ENCODE measurements at regions not wholly inside any gene's neighbourhood (a gene's known extent, or its start where the extent isn't known, plus 50 kb on each side); places are given as distances from the start of the nearest gene placed in this dataset.

DNA sequence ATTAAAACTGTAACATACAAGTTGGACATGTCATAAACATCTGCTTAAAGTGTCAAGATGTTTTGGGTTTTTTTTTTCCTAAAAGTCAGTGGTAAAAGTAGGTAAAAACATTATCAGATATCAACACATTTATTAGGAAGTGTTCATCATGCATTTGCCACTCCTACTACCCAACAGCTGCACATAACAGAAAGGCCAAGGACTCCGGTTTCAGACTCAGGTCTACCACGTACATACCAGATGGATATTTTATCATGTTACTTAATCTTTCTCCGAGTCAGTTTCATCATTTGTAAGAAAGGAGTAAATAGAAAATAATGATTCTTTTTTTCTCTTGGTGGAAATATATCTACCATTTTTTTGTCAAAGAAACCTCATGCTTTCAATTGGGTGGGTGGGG lies 192.3 kb downstream of the UBE2E3 start:
- Mint-ChIP-seq H3K27me3 (ENCODE audit: low read depth) (no peaks in the 10 kb centered on the region), H3K4me3 (no peak overlapping the region), H3K9me3 (peaks cover 6% of the 10 kb centered on the region), H3K4me1 (ENCODE audit: low read depth) (peaks cover 44% of the 10 kb centered on the region), H3K27ac (no peak overlapping the region), H3K36me3 (ENCODE audit: low read depth) (peaks cover 7% of the 10 kb centered on the region)
- no peak for DNase-seq
- intact Hi-C loops (cut with micrococcal nuclease): no loop called here
- CTCF ChIA-PET: no interaction called here

DNA sequence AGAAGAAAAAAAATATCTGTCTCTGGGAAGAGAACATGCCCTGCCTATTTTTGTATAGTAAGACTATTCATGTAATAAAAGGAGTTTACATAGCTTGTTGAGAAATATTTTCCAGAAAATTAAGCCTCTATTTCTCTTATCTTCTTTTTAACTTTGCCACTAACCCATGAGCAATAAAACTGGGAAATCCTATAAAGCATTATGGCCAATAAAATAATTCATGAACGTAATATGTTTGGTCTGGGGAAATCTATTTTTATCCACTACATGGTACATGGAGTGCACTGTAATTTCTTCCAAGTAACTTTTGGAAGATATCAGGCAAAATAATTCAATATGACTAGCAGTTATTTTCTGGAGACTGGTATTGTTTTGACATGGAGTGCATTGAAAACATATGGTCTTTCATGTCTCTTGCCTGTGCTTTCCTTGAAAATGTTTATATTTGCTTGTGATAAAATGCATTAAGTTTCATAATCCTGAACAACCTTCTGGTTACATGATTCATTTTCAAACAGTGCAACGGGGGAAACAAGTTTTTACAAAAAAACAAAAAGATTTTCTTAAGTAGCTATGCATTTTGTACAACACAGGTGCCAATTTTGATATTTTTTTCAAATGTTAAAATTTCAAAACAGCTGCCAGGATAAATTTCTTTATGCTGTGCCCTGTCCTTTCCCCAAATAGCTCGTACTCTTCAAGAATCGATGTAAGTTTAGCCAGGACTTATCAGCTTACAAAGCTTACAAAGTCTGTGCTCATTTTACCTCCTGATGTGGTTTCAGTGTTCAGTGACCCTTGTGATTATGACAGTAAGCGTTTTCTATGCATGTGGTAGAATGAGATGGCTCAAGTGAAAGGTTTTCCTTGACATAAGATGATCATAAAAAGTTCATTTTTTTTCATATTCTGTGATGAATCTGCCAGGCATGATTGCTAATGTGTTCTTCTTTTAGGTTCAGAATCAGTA lies 194.5 kb downstream of the UBE2E3 start:
- no peak overlapping the region for H3K27ac Mint-ChIP-seq
- H3K36me3 Mint-ChIP-seq (ENCODE audit: low read depth): peaks cover 4% of the 10 kb centered on the region
- DNase-seq: no peak
- no peak overlapping the region for H3K4me3 Mint-ChIP-seq
- peaks cover 5% of the 10 kb centered on the region for H3K9me3 Mint-ChIP-seq
- intact Hi-C loops (cut with micrococcal nuclease): no loop called here
- H3K4me1 Mint-ChIP-seq (ENCODE audit: low read depth): peaks cover 58% of the 10 kb centered on the region
- CTCF ChIA-PET: no interaction called here
- no peaks in the 10 kb centered on the region for H3K27me3 Mint-ChIP-seq (ENCODE audit: low read depth)

DNA sequence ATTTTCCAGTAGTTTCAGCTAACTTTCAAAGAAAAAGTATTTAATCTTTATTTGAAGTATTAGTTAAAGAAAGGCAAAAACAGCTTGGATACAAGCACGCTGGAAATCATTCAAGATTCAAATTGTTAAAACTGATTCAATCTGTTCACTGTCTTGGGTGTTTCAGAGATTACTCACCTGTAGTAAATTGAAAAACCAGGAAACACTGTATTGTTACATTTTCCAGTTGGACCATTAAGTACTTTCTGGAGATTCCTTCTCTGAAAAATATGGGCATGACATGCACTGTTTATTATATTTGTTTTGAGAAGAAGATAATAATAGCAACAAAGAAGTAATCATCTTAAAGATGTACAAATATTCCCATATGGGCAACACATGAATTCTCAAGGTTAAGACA lies 196.1 kb downstream of the UBE2E3 start:
- no peak for DNase-seq
- H3K9me3 Mint-ChIP-seq: peaks cover 7% of the 10 kb centered on the region
- no peak overlapping the region for H3K27ac Mint-ChIP-seq
- H3K27me3 Mint-ChIP-seq (ENCODE audit: low read depth): no peaks in the 10 kb centered on the region
- CTCF ChIA-PET: interaction anchor here (1.3 kb wide), 1 partner anchor 32 kb away, joined by 5 read pairs; no protein-coding TSS in a partner anchor
- peaks cover 50% of the 10 kb centered on the region for H3K4me1 Mint-ChIP-seq (ENCODE audit: low read depth)
- intact Hi-C loops (cut with micrococcal nuclease): no loop called here
- peaks cover 5% of the 10 kb centered on the region for H3K36me3 Mint-ChIP-seq (ENCODE audit: low read depth)
- H3K4me3 Mint-ChIP-seq: no peak overlapping the region

DNA sequence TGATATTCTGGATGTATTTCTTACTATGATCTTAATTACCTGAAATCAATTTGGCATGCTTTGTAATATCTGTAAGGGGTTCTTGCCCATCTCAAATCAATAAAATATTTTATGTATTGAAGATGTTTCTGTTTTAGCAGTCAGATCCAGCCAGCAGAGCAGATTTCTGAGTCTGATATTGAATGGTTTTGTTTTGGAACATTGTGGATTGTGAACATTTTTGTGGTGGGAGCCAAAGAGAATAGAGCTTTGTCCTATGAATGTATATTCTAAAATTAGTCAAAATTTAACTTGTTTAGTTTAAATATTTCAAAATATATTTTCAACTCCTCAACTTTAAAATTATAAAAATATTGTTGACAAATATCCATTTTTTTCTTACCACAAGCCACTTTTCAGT lies 197.0 kb downstream of the UBE2E3 start:
- Mint-ChIP-seq H3K27me3 (ENCODE audit: low read depth) (no peaks in the 10 kb centered on the region), H3K36me3 (ENCODE audit: low read depth) (peaks cover 5% of the 10 kb centered on the region), H3K4me1 (ENCODE audit: low read depth) (peaks cover 50% of the 10 kb centered on the region), H3K4me3 (no peak overlapping the region), H3K9me3 (peaks cover 7% of the 10 kb centered on the region), H3K27ac (no peak overlapping the region)
- DNase-seq: no peak
- intact Hi-C loops (cut with micrococcal nuclease): no loop called here
- CTCF ChIA-PET: interaction anchor here (0.6 to 1.9 kb wide), 4 partner anchors 13 to 89 kb away, joined by 3 to 13 read pairs (median 3); no protein-coding TSS in a partner anchor

DNA sequence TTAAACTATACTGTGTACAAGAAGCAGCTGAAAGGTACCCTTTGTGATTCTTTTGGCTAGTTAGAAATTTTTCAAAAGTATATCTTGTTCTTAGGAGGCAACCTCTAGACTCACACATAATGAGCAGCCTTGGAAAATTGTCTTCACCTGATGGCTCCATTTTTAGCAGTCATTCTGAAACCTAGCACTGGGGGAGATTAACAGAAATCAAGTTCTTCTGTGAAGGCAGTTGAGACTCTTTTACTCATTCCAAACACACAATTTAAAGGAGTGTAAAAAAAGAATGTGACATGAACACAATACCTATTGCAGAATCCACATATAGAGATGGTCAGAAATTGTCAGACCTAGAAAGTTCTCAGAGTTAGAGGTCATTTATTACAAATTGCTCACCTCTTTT lies 197.7 kb downstream of the UBE2E3 start:
- H3K27ac Mint-ChIP-seq: peak overlapping the region; percentile 13

DNA sequence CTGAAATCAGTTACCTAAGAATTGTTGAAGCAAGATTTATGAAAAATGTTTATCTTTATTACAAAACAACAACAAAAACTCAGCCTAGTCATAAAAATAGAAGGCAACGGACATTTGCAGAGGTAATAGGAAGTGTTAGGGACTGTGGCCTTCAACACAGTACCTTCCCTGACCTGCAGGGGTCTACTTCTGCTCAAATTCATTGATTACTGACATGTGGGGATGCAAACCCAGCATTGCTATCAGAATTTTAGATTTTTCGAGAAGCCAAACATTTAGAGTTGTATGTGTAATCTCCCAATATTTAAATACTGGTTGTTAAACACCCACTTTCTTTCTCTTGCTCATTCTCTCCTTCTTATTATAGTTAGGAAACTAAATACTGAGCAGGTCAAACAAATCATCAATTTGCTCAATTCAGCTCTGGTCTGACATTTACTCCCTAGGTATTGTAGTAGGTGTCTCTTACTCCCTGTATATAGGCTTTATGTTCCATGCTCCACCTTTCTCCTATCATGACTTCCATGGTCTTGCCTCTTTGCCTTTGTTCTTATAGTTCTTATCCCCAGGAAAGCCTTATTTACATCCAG lies 198.5 kb downstream of the UBE2E3 start:
- intact Hi-C loops (cut with micrococcal nuclease): loop anchor here (1.0 kb wide), 4 partner anchors 10 to 278 kb away; partner anchors contain the start of gene ITGA4
- H3K4me1 Mint-ChIP-seq (ENCODE audit: low read depth): peaks cover 48% of the 10 kb centered on the region
- peak; percentile 61 for DNase-seq
- H3K9me3 Mint-ChIP-seq: peaks cover 7% of the 10 kb centered on the region
- no peak overlapping the region for H3K4me3 Mint-ChIP-seq
- CTCF ChIA-PET: interaction anchor here (0.7 to 1.9 kb wide), 4 partner anchors 11 to 268 kb away, joined by 3 to 13 read pairs (median 4); no protein-coding TSS in a partner anchor
- H3K27ac Mint-ChIP-seq: peak overlapping the region; percentile 5
- peaks cover 4% of the 10 kb centered on the region for H3K36me3 Mint-ChIP-seq (ENCODE audit: low read depth)
- no peaks in the 10 kb centered on the region for H3K27me3 Mint-ChIP-seq (ENCODE audit: low read depth)

More for the DNA sequence above, 197.7 kb downstream of the UBE2E3 start:
- H3K4me3 Mint-ChIP-seq: no peak overlapping the region
- peaks cover 47% of the 10 kb centered on the region for H3K4me1 Mint-ChIP-seq (ENCODE audit: low read depth)
- no peak for DNase-seq
- H3K27me3 Mint-ChIP-seq (ENCODE audit: low read depth): no peaks in the 10 kb centered on the region
- intact Hi-C loops (cut with micrococcal nuclease): loop anchor here (1.0 kb wide), 3 partner anchors 11 to 131 kb away; no protein-coding TSS in a partner anchor
- CTCF ChIA-PET: interaction anchor here (1.3 to 1.9 kb wide), 3 partner anchors 12 to 32 kb away, joined by 3 to 13 read pairs (median 3); no protein-coding TSS in a partner anchor
- peaks cover 7% of the 10 kb centered on the region for H3K9me3 Mint-ChIP-seq
- H3K36me3 Mint-ChIP-seq (ENCODE audit: low read depth): peaks cover 5% of the 10 kb centered on the region

DNA sequence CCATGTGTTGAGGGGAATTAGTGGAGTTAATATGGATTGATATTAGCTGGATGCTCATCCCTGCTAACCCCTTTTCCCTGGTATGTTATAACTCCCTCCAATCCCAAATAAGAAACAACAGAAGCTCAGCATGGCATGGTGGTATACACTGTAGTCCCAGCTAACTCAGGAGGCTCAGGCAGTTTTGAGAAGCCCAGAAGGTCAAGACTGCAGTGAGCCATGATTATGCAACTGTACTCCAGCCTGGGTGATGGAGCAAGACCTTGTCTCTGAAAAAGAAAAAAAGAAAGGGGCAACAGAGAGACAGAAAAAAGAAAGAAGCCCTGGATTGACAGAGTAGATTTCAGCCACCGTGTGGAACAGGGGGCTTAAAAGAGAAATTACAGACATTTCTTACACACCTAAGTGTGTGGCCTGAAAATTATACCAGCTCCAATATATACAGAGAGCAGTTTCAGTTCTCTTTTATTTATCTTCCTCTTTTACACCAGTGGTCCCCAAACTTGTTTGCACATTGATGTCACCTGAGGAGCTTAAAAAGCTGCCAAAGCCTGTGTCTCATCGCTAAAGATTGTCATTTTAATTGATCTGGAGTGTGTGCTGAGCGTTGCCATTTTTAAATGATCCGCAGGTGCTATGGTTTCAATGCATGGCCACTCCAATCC lies 203.6 kb downstream of the UBE2E3 start:
- intact Hi-C loops (cut with micrococcal nuclease): no loop called here
- Mint-ChIP-seq H3K27ac (no peak overlapping the region), H3K4me1 (ENCODE audit: low read depth) (peaks cover 38% of the 10 kb centered on the region), H3K9me3 (peaks cover 7% of the 10 kb centered on the region), H3K36me3 (ENCODE audit: low read depth) (peaks cover 5% of the 10 kb centered on the region), H3K4me3 (no peak overlapping the region), H3K27me3 (ENCODE audit: low read depth) (no peaks in the 10 kb centered on the region)
- no peak for DNase-seq
- CTCF ChIA-PET: interaction anchor here (1.3 kb wide), 1 partner anchor 31 kb away, joined by 3 read pairs; no protein-coding TSS in a partner anchor

DNA sequence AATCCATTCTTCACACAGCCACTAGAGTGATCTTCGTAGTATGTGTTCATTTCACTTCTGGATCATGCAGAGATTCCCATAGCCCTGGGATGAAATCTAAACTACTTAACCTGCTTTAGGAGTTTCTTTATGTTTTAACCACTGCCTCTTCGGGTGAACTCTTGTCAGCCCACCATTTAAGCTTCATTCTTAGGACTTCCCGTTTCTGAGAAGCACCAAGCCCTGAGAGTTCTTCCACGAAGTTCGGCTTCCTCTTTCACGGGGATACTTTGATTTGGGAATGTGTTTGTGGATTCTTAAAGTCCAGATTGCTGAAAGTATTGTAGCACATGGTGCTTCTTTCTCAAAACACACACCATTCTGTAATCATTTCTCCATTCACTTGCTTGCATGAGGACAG lies 205.0 kb downstream of the UBE2E3 start:
- H3K27me3 Mint-ChIP-seq (ENCODE audit: low read depth): no peaks in the 10 kb centered on the region
- H3K27ac Mint-ChIP-seq: no peak overlapping the region
- peaks cover 27% of the 10 kb centered on the region for H3K4me1 Mint-ChIP-seq (ENCODE audit: low read depth)

DNA sequence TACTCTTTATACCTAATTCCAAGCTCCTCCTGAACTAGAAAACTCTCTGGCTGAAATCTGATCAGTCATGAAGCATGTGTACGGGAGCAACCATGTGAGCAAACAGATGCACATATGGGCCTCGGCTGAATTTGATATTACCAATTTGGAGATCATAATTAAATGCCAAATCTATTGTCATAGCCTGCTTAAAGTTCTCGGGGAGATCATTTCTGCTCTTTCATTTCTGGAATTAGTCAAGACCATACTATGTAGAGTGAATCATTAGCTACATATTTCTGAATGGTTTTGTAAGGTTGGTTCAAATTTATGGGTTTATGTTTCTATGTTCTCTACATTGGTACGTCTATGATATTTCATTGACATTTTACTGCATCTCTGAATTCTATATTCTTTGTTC lies 205.5 kb downstream of the UBE2E3 start:
- intact Hi-C loops (cut with micrococcal nuclease): no loop called here
- Mint-ChIP-seq H3K36me3 (ENCODE audit: low read depth) (peaks cover 1% of the 10 kb centered on the region), H3K27me3 (ENCODE audit: low read depth) (no peaks in the 10 kb centered on the region), H3K4me1 (ENCODE audit: low read depth) (peaks cover 33% of the 10 kb centered on the region), H3K27ac (no peak overlapping the region), H3K4me3 (no peak overlapping the region), H3K9me3 (peaks cover 1% of the 10 kb centered on the region)
- DNase-seq: no peak
- CTCF ChIA-PET: interaction anchor here (0.5 to 1.6 kb wide), 3 partner anchors 16 to 119 kb away, joined by 3 to 7 read pairs (median 4); no protein-coding TSS in a partner anchor

More for the DNA sequence above, 205.0 kb downstream of the UBE2E3 start:
- intact Hi-C loops (cut with micrococcal nuclease): no loop called here
- Mint-ChIP-seq H3K4me3 (no peak overlapping the region), H3K9me3 (peaks cover 1% of the 10 kb centered on the region), H3K36me3 (ENCODE audit: low read depth) (peaks cover 1% of the 10 kb centered on the region)
- no peak for DNase-seq
- CTCF ChIA-PET: interaction anchor here (0.7 to 1.6 kb wide), 4 partner anchors 10 to 120 kb away, joined by 3 to 7 read pairs (median 4); no protein-coding TSS in a partner anchor

DNA sequence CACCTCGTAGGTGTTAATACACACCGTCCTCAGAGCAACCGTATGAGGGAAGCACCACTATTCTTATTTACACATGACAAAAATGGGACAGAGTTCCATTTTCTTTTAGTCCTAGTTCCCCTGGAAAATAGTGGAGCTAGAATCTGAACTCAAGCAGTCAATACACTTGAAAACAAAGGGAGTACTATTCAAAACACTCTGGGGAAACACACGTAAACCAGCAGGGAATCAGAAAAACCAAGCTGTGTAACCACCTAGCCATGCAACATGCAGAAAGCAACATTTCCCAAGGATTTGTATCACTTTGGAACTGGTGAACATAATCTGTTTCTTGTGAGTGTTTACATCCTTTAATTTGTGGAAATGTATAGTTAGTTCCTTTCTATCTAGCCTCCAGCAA lies 208.2 kb downstream of the UBE2E3 start:
- Mint-ChIP-seq H3K36me3 (ENCODE audit: low read depth) (peaks cover 1% of the 10 kb centered on the region), H3K27me3 (ENCODE audit: low read depth) (no peaks in the 10 kb centered on the region), H3K4me1 (ENCODE audit: low read depth) (peaks cover 39% of the 10 kb centered on the region), H3K27ac (no peak overlapping the region), H3K9me3 (no peaks in the 10 kb centered on the region), H3K4me3 (no peak overlapping the region)
- no peak for DNase-seq
- intact Hi-C loops (cut with micrococcal nuclease): loop anchor here (1.0 kb wide), 1 partner anchor 10 kb away; no protein-coding TSS in a partner anchor
- CTCF ChIA-PET: interaction anchor here (0.6 kb wide), 1 partner anchor 1306 kb away, joined by 4 read pairs; no protein-coding TSS in a partner anchor

DNA sequence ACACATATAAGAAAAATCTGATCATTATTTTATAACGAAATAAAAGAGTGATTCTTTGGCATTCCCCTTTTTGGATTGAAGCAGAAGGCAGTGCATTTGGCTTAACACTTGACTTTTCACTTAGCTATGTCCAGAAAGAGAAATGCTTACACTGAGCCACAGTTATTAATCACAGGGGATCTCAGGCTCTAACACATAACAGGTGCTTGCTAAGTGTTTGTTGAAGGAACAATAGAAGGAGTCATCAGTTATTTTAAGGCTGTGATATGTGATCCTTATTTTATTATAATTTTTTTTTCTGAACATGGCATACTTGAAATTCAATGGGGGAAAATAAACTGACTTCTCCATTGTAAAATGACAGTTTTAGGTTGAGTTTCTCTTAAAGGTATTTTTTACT lies 209.5 kb downstream of the UBE2E3 start:
- CTCF ChIA-PET: interaction anchor here (0.6 to 2.7 kb wide), 3 partner anchors 12 to 111 kb away, joined by 3 to 13 read pairs (median 3); no protein-coding TSS in a partner anchor
- intact Hi-C loops (cut with micrococcal nuclease): loop anchor here (1.0 to 2.0 kb wide), 2 partner anchors 12 to 25 kb away; no protein-coding TSS in a partner anchor
- peaks cover 1% of the 10 kb centered on the region for H3K36me3 Mint-ChIP-seq (ENCODE audit: low read depth)
- DNase-seq: no peak
- H3K4me3 Mint-ChIP-seq: no peak overlapping the region
- no peaks in the 10 kb centered on the region for H3K9me3 Mint-ChIP-seq
- H3K4me1 Mint-ChIP-seq (ENCODE audit: low read depth): peaks cover 31% of the 10 kb centered on the region
- H3K27me3 Mint-ChIP-seq (ENCODE audit: low read depth): no peaks in the 10 kb centered on the region
- H3K27ac Mint-ChIP-seq: no peak overlapping the region

Measured in activated naive CD4-positive, alpha-beta T cell treated with anti-CD3 and anti-CD28 coated beads for 36 hours (primary cell).